ENCODE measurements at regions not wholly inside any gene's neighbourhood (a gene's known extent, or its start where the extent isn't known, plus 50 kb on each side); places are given as distances from the start of the nearest gene placed in this dataset.
A peak's percentile ranks its signal among the peaks of the same experiment; 100 is the strongest.

DNA sequence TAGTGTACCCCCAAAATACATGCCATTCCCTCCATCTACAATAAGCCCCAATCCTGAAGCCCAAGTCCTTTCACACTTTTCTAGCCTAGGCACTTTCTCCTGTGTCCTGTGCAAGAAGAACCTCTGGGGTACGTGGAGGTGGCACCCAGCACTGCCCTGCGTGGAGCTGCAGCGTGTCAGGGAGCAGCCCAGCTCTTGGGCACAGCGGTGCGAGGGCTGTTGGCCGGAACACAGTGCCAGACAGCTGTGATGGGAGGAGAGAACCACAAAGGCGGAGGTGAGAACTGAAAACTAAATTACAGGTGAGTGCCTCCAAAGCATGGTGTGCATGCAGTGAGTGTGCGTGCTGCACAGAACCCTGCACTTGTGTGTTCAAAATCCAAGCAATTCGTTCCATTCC is 621.3 kb upstream of the ADARB2 start:
- H3K4me1 Mint-ChIP-seq = peaks cover 13% of the 10 kb centered on the region
- no peak overlapping the region for H3K4me2 ChIP-seq
- no peaks in the 10 kb centered on the region for H3K9me3 ChIP-seq (ENCODE audit: low read depth)
- H4K20me1 ChIP-seq (ENCODE audit: low read depth) = no peaks in the 10 kb centered on the region
- H3K4me3 ChIP-seq = no peak overlapping the region
- H3K27me3 Mint-ChIP-seq (ENCODE audit: insufficient read depth, low read depth) = no peaks in the 10 kb centered on the region
- H3K79me2 ChIP-seq (ENCODE audit: low read depth) = no peaks in the 10 kb centered on the region
- H3K9me3 Mint-ChIP-seq = no peaks in the 10 kb centered on the region
- no peak overlapping the region for H3K27ac Mint-ChIP-seq
- peaks cover 13% of the 10 kb centered on the region for H3K4me1 ChIP-seq
- no peaks in the 10 kb centered on the region for H3F3A ChIP-seq (ENCODE audit: low read depth)
- no peak overlapping the region for H3K4me3 Mint-ChIP-seq
- no peaks in the 10 kb centered on the region for H3K27me3 ChIP-seq
- H2AFZ ChIP-seq (replicated peaks) = no peak overlapping the region
- H3K36me3 ChIP-seq = no peaks in the 10 kb centered on the region
- no peak overlapping the region for H3K27ac ChIP-seq
- TF ChIP-seq EZH2 (IDR thresholded peaks at IDR 0.05) (no peak), EZH2phosphoT487 (IDR thresholded peaks at IDR 0.05) (no peak)
- TF ChIP-seq, protein P1, sequence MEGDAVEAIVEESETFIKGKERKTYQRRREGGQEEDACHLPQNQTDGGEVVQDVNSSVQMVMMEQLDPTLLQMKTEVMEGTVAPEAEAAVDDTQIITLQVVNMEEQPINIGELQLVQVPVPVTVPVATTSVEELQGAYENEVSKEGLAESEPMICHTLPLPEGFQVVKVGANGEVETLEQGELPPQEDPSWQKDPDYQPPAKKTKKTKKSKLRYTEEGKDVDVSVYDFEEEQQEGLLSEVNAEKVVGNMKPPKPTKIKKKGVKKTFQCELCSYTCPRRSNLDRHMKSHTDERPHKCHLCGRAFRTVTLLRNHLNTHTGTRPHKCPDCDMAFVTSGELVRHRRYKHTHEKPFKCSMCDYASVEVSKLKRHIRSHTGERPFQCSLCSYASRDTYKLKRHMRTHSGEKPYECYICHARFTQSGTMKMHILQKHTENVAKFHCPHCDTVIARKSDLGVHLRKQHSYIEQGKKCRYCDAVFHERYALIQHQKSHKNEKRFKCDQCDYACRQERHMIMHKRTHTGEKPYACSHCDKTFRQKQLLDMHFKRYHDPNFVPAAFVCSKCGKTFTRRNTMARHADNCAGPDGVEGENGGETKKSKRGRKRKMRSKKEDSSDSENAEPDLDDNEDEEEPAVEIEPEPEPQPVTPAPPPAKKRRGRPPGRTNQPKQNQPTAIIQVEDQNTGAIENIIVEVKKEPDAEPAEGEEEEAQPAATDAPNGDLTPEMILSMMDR (IDR thresholded peaks at IDR 0.05) = no peak
- H3K36me3 Mint-ChIP-seq = no peaks in the 10 kb centered on the region
- H3K9ac ChIP-seq = no peak overlapping the region
- no peak for DNase-seq (ENCODE audit: low spot score)

DNA sequence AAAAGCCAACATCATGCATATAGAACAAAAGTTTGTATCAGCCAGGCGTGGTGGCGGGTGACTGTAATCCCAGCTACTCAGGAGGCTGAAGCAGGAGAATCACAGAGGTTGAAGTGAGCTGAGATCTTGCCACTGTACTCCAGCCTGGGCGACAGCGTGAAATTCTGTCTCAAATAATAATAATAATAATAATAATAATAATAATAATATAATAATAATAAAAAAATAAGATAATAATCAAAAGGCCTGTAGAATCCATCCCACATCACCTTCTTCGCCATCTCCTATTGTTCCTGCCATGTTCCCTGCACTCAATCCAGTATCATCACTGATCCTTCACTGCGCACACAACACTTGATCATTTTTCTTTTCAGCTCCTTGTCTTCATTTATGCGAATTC is 619.3 kb upstream of the ADARB2 start:
- DNase-seq (ENCODE audit: low spot score) = no peak
- no peaks in the 10 kb centered on the region for H4K20me1 ChIP-seq (ENCODE audit: low read depth)
- no peaks in the 10 kb centered on the region for H3K36me3 ChIP-seq
- no peak overlapping the region for H3K27ac Mint-ChIP-seq
- no peak overlapping the region for H2AFZ ChIP-seq (replicated peaks)
- H3K27me3 ChIP-seq = no peaks in the 10 kb centered on the region
- no peaks in the 10 kb centered on the region for H3K9me3 ChIP-seq (ENCODE audit: low read depth)
- H3K4me2 ChIP-seq = no peak overlapping the region
- H3K9me3 Mint-ChIP-seq = no peaks in the 10 kb centered on the region
- H3F3A ChIP-seq (ENCODE audit: low read depth) = no peaks in the 10 kb centered on the region
- H3K79me2 ChIP-seq (ENCODE audit: low read depth) = no peaks in the 10 kb centered on the region
- H3K27ac ChIP-seq = no peak overlapping the region
- TF ChIP-seq, protein P1 (IDR thresholded peaks at IDR 0.05) = no peak
- TF ChIP-seq EZH2phosphoT487 (IDR thresholded peaks at IDR 0.05) (no peak), EZH2 (IDR thresholded peaks at IDR 0.05) (no peak)
- no peaks in the 10 kb centered on the region for H3K27me3 Mint-ChIP-seq (ENCODE audit: insufficient read depth, low read depth)
- H3K36me3 Mint-ChIP-seq = no peaks in the 10 kb centered on the region
- no peaks in the 10 kb centered on the region for H3K4me1 Mint-ChIP-seq
- no peak overlapping the region for H3K4me3 ChIP-seq
- no peaks in the 10 kb centered on the region for H3K4me1 ChIP-seq
- no peak overlapping the region for H3K9ac ChIP-seq
- H3K4me3 Mint-ChIP-seq = no peak overlapping the region

DNA sequence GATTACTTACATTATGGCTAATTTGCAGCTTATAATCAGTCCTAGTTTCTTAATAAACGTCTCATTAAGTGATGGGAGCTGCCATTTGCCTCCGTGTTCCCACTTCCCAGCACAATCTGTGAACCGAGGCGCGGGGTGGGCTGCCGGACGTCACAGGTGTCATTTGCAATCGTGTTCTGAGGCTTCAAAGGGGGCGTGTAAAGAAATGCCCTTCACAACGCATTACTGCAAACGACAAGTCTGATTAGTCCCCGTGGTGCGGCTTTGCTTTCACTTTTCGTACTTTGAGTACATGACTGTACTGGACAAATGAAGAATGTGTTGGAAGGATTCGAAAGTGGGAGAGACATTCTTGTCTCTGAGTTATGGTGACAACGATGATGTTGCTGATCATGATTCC is 614.2 kb upstream of the ADARB2 start:
- no peaks in the 10 kb centered on the region for H3K36me3 ChIP-seq
- Mint-ChIP-seq H3K9me3 (peaks cover 4% of the 10 kb centered on the region), H3K4me3 (no peak overlapping the region), H3K4me1 (no peaks in the 10 kb centered on the region), H3K27me3 (ENCODE audit: insufficient read depth, low read depth) (no peaks in the 10 kb centered on the region), H3K36me3 (no peaks in the 10 kb centered on the region), H3K27ac (no peak overlapping the region)
- no peak overlapping the region for H3K4me2 ChIP-seq
- no peak for TF ChIP-seq EZH2phosphoT487 (IDR thresholded peaks at IDR 0.05)
- TF ChIP-seq, protein P1 (IDR thresholded peaks at IDR 0.05) = no peak
- TF ChIP-seq EZH2 (IDR thresholded peaks at IDR 0.05) = no peak
- no peaks in the 10 kb centered on the region for H3K9me3 ChIP-seq (ENCODE audit: low read depth)
- H4K20me1 ChIP-seq (ENCODE audit: low read depth) = no peaks in the 10 kb centered on the region
- H3K9ac ChIP-seq = no peak overlapping the region
- no peak overlapping the region for H3K4me3 ChIP-seq
- H3K4me1 ChIP-seq = no peaks in the 10 kb centered on the region
- H3K27ac ChIP-seq = no peak overlapping the region
- H3K27me3 ChIP-seq = no peaks in the 10 kb centered on the region
- H2AFZ ChIP-seq (replicated peaks) = peak overlapping the region; percentile 50
- DNase-seq (ENCODE audit: low spot score) = no peak
- no peaks in the 10 kb centered on the region for H3K79me2 ChIP-seq (ENCODE audit: low read depth)
- H3F3A ChIP-seq (ENCODE audit: low read depth) = no peaks in the 10 kb centered on the region
